ENCODE measurements at regions not wholly inside any gene's neighbourhood (a gene's known extent, or its start where the extent isn't known, plus 50 kb on each side); places are given as distances from the start of the nearest gene placed in this dataset.

- TF ChIP-seq CTCF (conservative IDR thresholded peaks at IDR 0.05 in 1 of 2, IDR thresholded peaks at IDR 0.05 in 1 of 2; ENCODE audit: extremely low read depth in 1 of 2, insufficient read depth in 1 of 2, low read depth in 1 of 2, low read length in 2 of 2) (no peak), EZH2 (IDR thresholded peaks at IDR 0.05; ENCODE audit: borderline replicate concordance, low read length) (no peak)
These were observed 812.8 kb upstream of the SLC10A2 start for GRCh38 chr13:103878891-103879605.

Data from mammary epithelial cell (primary cell).